Common myeloid progenitor, CD34-positive (primary cell): ENCODE measurements at regions not wholly inside any gene's neighbourhood (a gene's known extent, or its start where the extent isn't known, plus 50 kb on each side); places are given as distances from the start of the nearest gene placed in this dataset.

Experiments
- CTCF ChIA-PET: fragments of 350-600 bp; sonication (Branson Sonifier 250); formaldehyde crosslinking; loops from one replicate; lab custom pipeline; 2021; ENCODE audit warnings: antibody characterized with exemption; lab: Charles Lee
- POLR2A ChIA-PET: fragments of 350-600 bp; sonication (Branson Sonifier 250); formaldehyde crosslinking; loops from one replicate; lab custom pipeline; 2021; ENCODE audit warnings: antibody characterized with exemption; lab: Charles Lee
- DNase-seq, 3 donors: peaks; one replicate each; pipeline versions ENCODE4 v3.0.0 to v3.0.0-alpha.2; 2013
- H3K27ac ChIP-seq, 2 experiments: 1 replicate in 1 of 2; 2 replicates in 1 of 2; pipeline ENCODE4 v1.7.0; 2013; ENCODE audit warnings: inconsistent platforms in 2 of 2, low read length in 2 of 2, mild to moderate bottlenecking in 2 of 2, low read depth in 1 of 2, moderate library complexity in 1 of 2; ENCODE audit not compliant: severe bottlenecking in 2 of 2, insufficient read depth in 1 of 2, poor library complexity in 1 of 2
- H3K27me3 ChIP-seq, 5 experiments: replicated peaks in 2 of 5; 1 replicate in 3 of 5; 2 replicates in 2 of 5; pipeline versions ENCODE4 v1.6.1 to v1.7.0; 2013; ENCODE audit warnings: low read length in 4 of 5, mild to moderate bottlenecking in 2 of 5, moderate library complexity in 2 of 5, inconsistent platforms in 1 of 5; ENCODE audit not compliant: insufficient read depth in 5 of 5, control insufficient read depth in 4 of 5
- H3K36me3 ChIP-seq, 4 experiments: 1 replicate in 2 of 4; 2 replicates in 2 of 4; pipeline versions ENCODE4 v1.6.1 to v1.7.0; 2013; ENCODE audit warnings: low read length in 3 of 4, control low read depth in 1 of 4, mild to moderate bottlenecking in 1 of 4; ENCODE audit not compliant: control insufficient read depth in 4 of 4, insufficient read depth in 4 of 4
- H3K4me1 ChIP-seq, 4 experiments: 1 replicate in 3 of 4; 2 replicates in 1 of 4; pipeline versions ENCODE4 v1.6.1 to v1.7.1; 2013; ENCODE audit warnings: low read length in 3 of 4, mild to moderate bottlenecking in 3 of 4, control low read depth in 1 of 4, inconsistent platforms in 1 of 4, moderate library complexity in 1 of 4; ENCODE audit not compliant: control insufficient read depth in 4 of 4, insufficient read depth in 4 of 4; ENCODE audit errors: control extremely low read depth in 1 of 4
- H3K4me3 ChIP-seq, 7 experiments: 1 replicate in 4 of 7; 2 replicates in 3 of 7; pipeline versions ENCODE4 v1.5.1 to v1.7.0; 2013; ENCODE audit warnings: mild to moderate bottlenecking in 7 of 7, low read length in 6 of 7, moderate library complexity in 6 of 7, inconsistent platforms in 2 of 7, low read depth in 2 of 7, control low read depth in 1 of 7; ENCODE audit not compliant: insufficient read depth in 4 of 7, control insufficient read depth in 1 of 7; ENCODE audit errors: extremely low read depth in 1 of 7
- H3K9me3 ChIP-seq, 5 experiments: 1 replicate in 4 of 5; 2 replicates in 1 of 5; pipeline versions ENCODE4 v1.6.1 to v1.7.1; 2013; ENCODE audit warnings: low read length in 4 of 5, mild to moderate bottlenecking in 2 of 5, inconsistent platforms in 1 of 5, low read depth in 1 of 5, moderate library complexity in 1 of 5; ENCODE audit not compliant: control insufficient read depth in 4 of 5, insufficient read depth in 2 of 5; ENCODE audit errors: control extremely low read depth in 1 of 5
- WGBS: methylation state at CpG from one replicate; pipeline ENCODE4 v1.1.5; 2013; ENCODE audit not compliant: insufficient coverage; 5-methylcytosine and 5-hydroxymethylcytosine counted together

- H3K4me3 ChIP-seq: peak overlapping the region in 1 of 7 experiments; percentile 10
- peaks cover 8 to 42% (median 20%) of the 10 kb centered on the region in 5 experiments for H3K27me3 ChIP-seq
- peak overlapping the region in 1 of 2 experiments; percentile 52 for H3K27ac ChIP-seq
- peaks cover 0 to 14% (median 10%) of the 10 kb centered on the region in 4 experiments for H3K4me1 ChIP-seq
- no peak for DNase-seq
- POLR2A ChIA-PET: no interaction called here
- CTCF ChIA-PET: no interaction called here
- peaks cover 0 to 4% (median 1%) of the 10 kb centered on the region in 5 experiments for H3K9me3 ChIP-seq
- WGBS: no CpG with 5 or more reads among the region's 3 CpGs
- H3K36me3 ChIP-seq: no peaks in the 10 kb centered on the region
Observed at GRCh38 chr1:65527190-65527589, 106.7 kb downstream of the LEPR start.

GRCh38 chr1:65527707-65528503 is 107.4 kb downstream of the LEPR start:
- Histone ChIP-seq H3K4me3 (no peak overlapping the region), H3K36me3 (no peaks in the 10 kb centered on the region), H3K4me1 (peaks cover 0 to 14% (median 10%) of the 10 kb centered on the region in 4 experiments), H3K27ac (peak overlapping the region in 1 of 2 experiments; percentile 52), H3K27me3 (peaks cover 8 to 42% (median 20%) of the 10 kb centered on the region in 5 experiments), H3K9me3 (peaks cover 0 to 9% (median 1%) of the 10 kb centered on the region in 5 experiments)
- POLR2A ChIA-PET: no interaction called here
- CTCF ChIA-PET: no interaction called here
- DNase-seq: peak in 2 of 3 donors; percentile 28 to 37
- WGBS: 60% methylated on average over 1 of the region's 5 CpGs

- POLR2A ChIA-PET: no interaction called here
- no peaks in the 10 kb centered on the region for H3K36me3 ChIP-seq
- no peak overlapping the region for H3K4me3 ChIP-seq
- DNase-seq: no peak
- H3K27me3 ChIP-seq: peaks cover 0 to 8% (median 2%) of the 10 kb centered on the region in 5 experiments
- no peak overlapping the region for H3K27ac ChIP-seq
- WGBS: no CpG with 5 or more reads among the region's 4 CpGs
- peaks cover 0 to 9% (median 3%) of the 10 kb centered on the region in 5 experiments for H3K9me3 ChIP-seq
- CTCF ChIA-PET: no interaction called here
- no peaks in the 10 kb centered on the region for H3K4me1 ChIP-seq
Observed at GRCh38 chr1:65531972-65532570, 111.6 kb downstream of the LEPR start.

- DNase-seq: no peak
- ChIA-PET CTCF (interaction anchor here (0.6 kb wide), 1 partner anchor 786 kb away, joined by 3 read pairs; no protein-coding TSS in a partner anchor), POLR2A (no interaction called here)
- H3K4me1 ChIP-seq: peaks cover 0 to 20% (median 9%) of the 10 kb centered on the region in 4 experiments
- no peak overlapping the region for H3K27ac ChIP-seq
- 100% methylated on average over 1 of the region's 2 CpGs for WGBS
- H3K27me3 ChIP-seq: no peaks in the 10 kb centered on the region
- no peak overlapping the region for H3K4me3 ChIP-seq
- H3K36me3 ChIP-seq: no peaks in the 10 kb centered on the region
- peaks cover 0 to 9% (median 3%) of the 10 kb centered on the region in 5 experiments for H3K9me3 ChIP-seq
Observed at GRCh38 chr1:65535981-65536380, 115.5 kb downstream of the LEPR start.

GRCh38 chr1:65538086-65538485 is 117.6 kb downstream of the LEPR start:
- H3K27ac ChIP-seq: peak overlapping the region in 1 of 2 experiments; percentile 73
- no peaks in the 10 kb centered on the region for H3K27me3 ChIP-seq
- ChIA-PET CTCF (no interaction called here), POLR2A (no interaction called here)
- WGBS: no CpG with 5 or more reads among the region's 2 CpGs
- peaks cover 0 to 20% (median 9%) of the 10 kb centered on the region in 4 experiments for H3K4me1 ChIP-seq
- H3K4me3 ChIP-seq: peak overlapping the region in 2 of 7 experiments; percentile 25 to 42
- peaks cover 0 to 1% (median 0%) of the 10 kb centered on the region in 5 experiments for H3K9me3 ChIP-seq
- H3K36me3 ChIP-seq: no peaks in the 10 kb centered on the region
- peak in 2 of 3 donors; percentile 45 to 62 for DNase-seq

GRCh38 chr1:65538664-65539063 is 118.2 kb downstream of the LEPR start:
- H3K27ac ChIP-seq: peak overlapping the region in 1 of 2 experiments; percentile 73
- ChIA-PET CTCF (interaction anchor here (1.2 kb wide), 1 partner anchor 17 kb away, joined by 3 read pairs; no protein-coding TSS in a partner anchor), POLR2A (no interaction called here)
- DNase-seq: no peak
- H3K36me3 ChIP-seq: no peaks in the 10 kb centered on the region
- H3K4me1 ChIP-seq: peaks cover 0 to 20% (median 9%) of the 10 kb centered on the region in 4 experiments
- no peak overlapping the region for H3K4me3 ChIP-seq
- H3K9me3 ChIP-seq: peaks cover 0 to 1% (median 0%) of the 10 kb centered on the region in 5 experiments
- no CpG with 5 or more reads among the region's 1 CpG for WGBS
- H3K27me3 ChIP-seq: no peaks in the 10 kb centered on the region
